Erythroblast (primary cell): ENCODE measurements at regions not wholly inside any gene's neighbourhood (a gene's known extent, or its start where the extent isn't known, plus 50 kb on each side); places are given as distances from the start of the nearest gene placed in this dataset.
A peak's percentile ranks its signal among the peaks of the same experiment; 100 is the strongest.

Experiments
- DNase-seq, 2 experiments: peaks; one replicate each; lab custom pipeline; 2025; lab: John Stamatoyannopoulos, UW
- GATA1 ChIP-seq: IDR thresholded peaks from 2 replicates; pipeline ENCODE4 v1.6.1; 2011; ENCODE audit warnings: low read depth, mild to moderate bottlenecking, control low read depth, low read length, moderate library complexity
- POLR2A ChIP-seq: IDR thresholded peaks from 2 replicates; pipeline ENCODE4 v1.6.1; 2011; ENCODE audit warnings: mild to moderate bottlenecking, low read length

GRCh38 chr2:144690771-144691170, 170.9 kb upstream of the ZEB2 start:
- DNase-seq = no peak
- TF ChIP-seq POLR2A (no peak), GATA1 (no peak)

- no peak for DNase-seq
- no peak for TF ChIP-seq POLR2A
- no peak for TF ChIP-seq GATA1
Measured at GRCh38 chr2:144686518-144687215, 166.7 kb upstream of the ZEB2 start.

GRCh38 chr2:144683966-144684365, 164.0 kb upstream of the ZEB2 start:
- no peak for DNase-seq
- TF ChIP-seq GATA1 = no peak
- no peak for TF ChIP-seq POLR2A

GRCh38 chr2:144683107-144683753, 163.3 kb upstream of the ZEB2 start:
- no peak for TF ChIP-seq POLR2A
- DNase-seq = no peak

GRCh38 chr2:144682248-144682647, 162.3 kb upstream of the ZEB2 start:
- peak; percentile 61 to 78 for DNase-seq
- TF ChIP-seq POLR2A (no peak), GATA1 (no peak)

- no peak for DNase-seq
- TF ChIP-seq GATA1 (no peak), POLR2A (no peak)
Measured at GRCh38 chr2:144681389-144681788, 161.5 kb upstream of the ZEB2 start.

- no peak for TF ChIP-seq GATA1
- TF ChIP-seq POLR2A = no peak
- no peak for DNase-seq
Measured at GRCh38 chr2:144679942-144680341, 160.0 kb upstream of the ZEB2 start.

GRCh38 chr2:144678736-144679135, 158.8 kb upstream of the ZEB2 start:
- no peak for DNase-seq
- TF ChIP-seq POLR2A = no peak
- no peak for TF ChIP-seq GATA1

- DNase-seq = no peak
- TF ChIP-seq POLR2A (no peak), GATA1 (no peak)
Measured at GRCh38 chr2:144675731-144676130, 155.8 kb upstream of the ZEB2 start.

GRCh38 chr2:144675331-144675730, 155.4 kb upstream of the ZEB2 start:
- no peak for DNase-seq

GRCh38 chr2:144674071-144674470, 154.2 kb upstream of the ZEB2 start:
- no peak for TF ChIP-seq GATA1
- no peak for TF ChIP-seq POLR2A
- DNase-seq = no peak

More at GRCh38 chr2:144675331-144675730, 155.4 kb upstream of the ZEB2 start:
- no peak for TF ChIP-seq GATA1
- no peak for TF ChIP-seq POLR2A

GRCh38 chr2:144673456-144673855, 153.5 kb upstream of the ZEB2 start:
- DNase-seq = no peak
- TF ChIP-seq GATA1 = no peak
- no peak for TF ChIP-seq POLR2A

- DNase-seq = no peak
- TF ChIP-seq GATA1 (no peak), POLR2A (no peak)
Measured at GRCh38 chr2:144671695-144672455, 152.0 kb upstream of the ZEB2 start.

GRCh38 chr2:144670738-144671137, 150.8 kb upstream of the ZEB2 start:
- DNase-seq = no peak
- TF ChIP-seq POLR2A (no peak), GATA1 (no peak)
